A673 (cell line): ENCODE measurements at regions not wholly inside any gene's neighbourhood (a gene's known extent, or its start where the extent isn't known, plus 50 kb on each side); places are given as distances from the start of the nearest gene placed in this dataset.

Experiments used
- BruUV-seq: library from RNA; stranded (reverse); fragments of 400-500 nt; replicated peaks from 2 replicates; lab custom pipeline; 2021; lab: Mats Ljungman, UMichigan
- CTCF ChIA-PET: fragments of 300-600 bp; sonication (Branson Sonifier 250); formaldehyde crosslinking; loops from one replicate; lab custom pipeline; 2022; ENCODE audit warnings: antibody characterized with exemption; lab: Charles Lee
- POLR2A ChIA-PET: fragments of 300-600 bp; sonication (Branson Sonifier 250); formaldehyde crosslinking; loops from one replicate; lab custom pipeline; 2022; ENCODE audit warnings: antibody characterized with exemption; ENCODE audit not compliant: low non-redundant PET; lab: Charles Lee
- DNase-seq: peaks from one replicate; pipeline ENCODE4 v3.0.0-alpha.2; 2015; ENCODE audit warnings: low spot score
- H3K27ac ChIP-seq: fragments of 200-600 bp; sonication (generic); 2 replicates; pipeline ENCODE4 v1.5.1; 2016; ENCODE audit warnings: mixed run types, low read depth, mild to moderate bottlenecking, mixed read lengths, antibody characterized with exemption, low read length; ENCODE audit not compliant: poor library complexity, severe bottlenecking
- H3K27me3 ChIP-seq: fragments of 200-600 bp; sonication (generic); replicated peaks from 2 replicates; pipeline ENCODE4 v1.6.1; 2017; ENCODE audit warnings: mixed run types, low read depth, mild to moderate bottlenecking, mixed read lengths, antibody characterized with exemption, low read length; ENCODE audit not compliant: insufficient read depth, poor library complexity
- H3K36me3 ChIP-seq: fragments of 200-600 bp; sonication (generic); 2 replicates; pipeline ENCODE4 v1.6.1; 2016; ENCODE audit warnings: mixed run types, mild to moderate bottlenecking, mixed read lengths, antibody characterized with exemption, low read length; ENCODE audit not compliant: insufficient read depth, poor library complexity, severe bottlenecking
- H3K4me1 ChIP-seq: fragments of 200-600 bp; sonication (generic); 2 replicates; pipeline ENCODE4 v1.6.1; 2017; ENCODE audit warnings: mixed run types, mild to moderate bottlenecking, mixed read lengths, antibody characterized with exemption, low read length; ENCODE audit not compliant: insufficient read depth, poor library complexity, severe bottlenecking
- H3K4me3 ChIP-seq: fragments of 200-600 bp; sonication (generic); 2 replicates; pipeline ENCODE4 v1.5.1; 2016; ENCODE audit warnings: low read depth, mixed run types, mild to moderate bottlenecking, mixed read lengths, low read length; ENCODE audit not compliant: poor library complexity, severe bottlenecking
- H3K9me3 ChIP-seq: fragments of 200-600 bp; sonication (generic); 2 replicates; pipeline ENCODE4 v1.6.1; 2016; ENCODE audit warnings: mixed run types, low read depth, mild to moderate bottlenecking, mixed read lengths, antibody characterized with exemption, low read length; ENCODE audit not compliant: poor library complexity, severe bottlenecking
- EZH2 ChIP-seq: fragments of 200-600 bp; sonication (generic); IDR thresholded peaks from 2 replicates; pipeline ENCODE4 v1.6.1; 2017; ENCODE audit warnings: borderline replicate concordance, low read depth, mild to moderate bottlenecking, mixed read lengths, antibody characterized with exemption, low read length; ENCODE audit not compliant: poor library complexity, severe bottlenecking
- intact Hi-C: fragments of 100-400 bp; cut with micrococcal nuclease; formaldehyde crosslinking; loops from one replicate; pipeline ENCODE4 v1.10.0; 2022; ENCODE audit not compliant: unreplicated experiment
- TF ChIP-seq, protein P1 (sequence below): fragments of 300-800, 200-600 bp; sonication (generic); conservative IDR thresholded peaks from 2 replicates; pipeline ENCODE4 v1.5.1; 2017; ENCODE audit warnings: low read depth, mild to moderate bottlenecking, antibody characterized with exemption, low read length, moderate library complexity, mixed read lengths

DNA sequence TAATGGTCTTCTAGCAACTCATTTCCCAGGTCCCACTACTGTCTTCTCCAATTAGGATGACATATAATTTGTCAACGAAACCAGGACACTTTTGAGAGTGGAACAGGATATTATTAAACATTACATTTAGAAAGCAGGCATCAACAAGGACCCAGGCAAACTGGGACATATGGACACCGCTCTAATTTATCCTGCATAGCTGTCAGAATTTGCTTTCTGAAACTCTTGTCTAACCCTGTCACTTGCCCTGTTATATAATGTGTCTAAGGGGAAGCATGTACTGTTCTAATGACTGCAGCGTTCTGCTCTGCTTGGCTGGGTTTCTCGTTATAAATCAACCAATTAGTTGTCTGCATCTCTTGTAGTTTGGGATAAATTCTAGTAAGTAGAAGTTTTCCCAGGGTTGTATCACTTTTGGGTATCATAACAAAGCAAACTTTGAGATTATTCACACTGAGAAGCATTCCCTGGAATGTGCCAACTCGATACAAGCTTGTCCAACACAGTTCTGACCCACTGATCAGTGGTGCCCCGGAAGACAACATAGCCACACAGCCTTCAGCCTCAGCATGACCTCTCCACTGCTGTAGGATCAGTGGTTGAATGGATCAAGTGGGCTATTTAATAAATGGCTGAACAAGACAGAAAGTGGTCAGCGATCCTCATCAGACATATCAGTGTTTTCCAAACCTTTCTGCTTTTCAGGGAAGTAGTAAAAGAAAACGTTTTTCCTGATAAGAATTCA lies 228.1 kb downstream of the KIF20B start:
- TF ChIP-seq, protein P1, sequence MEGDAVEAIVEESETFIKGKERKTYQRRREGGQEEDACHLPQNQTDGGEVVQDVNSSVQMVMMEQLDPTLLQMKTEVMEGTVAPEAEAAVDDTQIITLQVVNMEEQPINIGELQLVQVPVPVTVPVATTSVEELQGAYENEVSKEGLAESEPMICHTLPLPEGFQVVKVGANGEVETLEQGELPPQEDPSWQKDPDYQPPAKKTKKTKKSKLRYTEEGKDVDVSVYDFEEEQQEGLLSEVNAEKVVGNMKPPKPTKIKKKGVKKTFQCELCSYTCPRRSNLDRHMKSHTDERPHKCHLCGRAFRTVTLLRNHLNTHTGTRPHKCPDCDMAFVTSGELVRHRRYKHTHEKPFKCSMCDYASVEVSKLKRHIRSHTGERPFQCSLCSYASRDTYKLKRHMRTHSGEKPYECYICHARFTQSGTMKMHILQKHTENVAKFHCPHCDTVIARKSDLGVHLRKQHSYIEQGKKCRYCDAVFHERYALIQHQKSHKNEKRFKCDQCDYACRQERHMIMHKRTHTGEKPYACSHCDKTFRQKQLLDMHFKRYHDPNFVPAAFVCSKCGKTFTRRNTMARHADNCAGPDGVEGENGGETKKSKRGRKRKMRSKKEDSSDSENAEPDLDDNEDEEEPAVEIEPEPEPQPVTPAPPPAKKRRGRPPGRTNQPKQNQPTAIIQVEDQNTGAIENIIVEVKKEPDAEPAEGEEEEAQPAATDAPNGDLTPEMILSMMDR: no peak
- no peak for TF ChIP-seq EZH2
- intact Hi-C loops: no loop called here

DNA sequence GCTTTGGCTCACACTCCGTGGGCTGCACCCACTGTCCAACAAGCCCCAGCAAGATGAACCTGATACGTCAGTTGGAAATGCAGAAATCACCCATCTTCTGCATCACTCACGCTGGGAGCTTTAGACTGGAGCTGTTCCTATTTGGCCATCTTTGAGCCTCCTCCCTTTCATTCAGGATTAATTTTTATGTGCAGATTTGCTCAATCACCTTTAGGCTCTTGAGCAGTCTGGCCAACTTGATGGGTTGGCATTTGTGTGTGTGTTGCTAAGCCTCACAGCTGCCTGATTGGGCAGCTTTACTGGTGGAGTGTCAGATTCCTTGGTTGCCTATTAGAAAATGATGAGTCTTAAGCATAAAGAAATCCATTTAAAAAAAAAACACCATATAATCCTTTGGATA lies 236.1 kb downstream of the KIF20B start:
- Histone ChIP-seq H3K4me3 (no peak overlapping the region), H3K27ac (no peak overlapping the region), H3K4me1 (no peaks in the 10 kb centered on the region), H3K27me3 (peaks cover 14% of the 10 kb centered on the region), H3K36me3 (no peaks in the 10 kb centered on the region), H3K9me3 (no peaks in the 10 kb centered on the region)
- intact Hi-C loops: no loop called here
- no peak for TF ChIP-seq EZH2
- BruUV-seq: no TSS peak
- no peak for DNase-seq
- POLR2A ChIA-PET: no interaction called here
- CTCF ChIA-PET: no interaction called here

More for the DNA sequence above, 228.1 kb downstream of the KIF20B start:
- ChIA-PET POLR2A (no interaction called here), CTCF (no interaction called here)
- Histone ChIP-seq H3K4me3 (no peak overlapping the region), H3K27me3 (peaks cover 25% of the 10 kb centered on the region), H3K4me1 (no peaks in the 10 kb centered on the region), H3K9me3 (no peaks in the 10 kb centered on the region), H3K27ac (no peak overlapping the region), H3K36me3 (no peaks in the 10 kb centered on the region)
- BruUV-seq: no TSS peak
- DNase-seq: no peak

DNA sequence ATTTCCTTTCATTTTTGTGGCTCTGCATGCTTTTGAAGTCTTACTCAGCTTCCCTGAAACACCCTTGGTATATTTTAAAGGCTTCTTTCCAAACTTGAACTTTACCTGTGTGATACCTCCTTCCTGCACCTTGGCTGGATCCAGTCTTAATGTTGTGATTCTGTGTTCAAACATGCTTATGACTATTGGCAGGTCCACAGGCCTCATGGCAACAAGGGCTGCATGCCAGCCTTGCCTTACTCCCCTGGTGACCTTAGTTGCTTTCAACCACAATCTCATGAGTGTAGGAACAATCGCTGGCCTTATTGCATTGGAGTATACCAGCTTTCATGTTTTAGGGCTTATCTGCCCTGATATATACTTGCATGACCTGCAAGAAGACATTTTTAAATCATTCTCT lies 238.7 kb downstream of the KIF20B start:
- no peak for DNase-seq
- Histone ChIP-seq H3K4me1 (no peaks in the 10 kb centered on the region), H3K4me3 (no peak overlapping the region), H3K36me3 (no peaks in the 10 kb centered on the region), H3K9me3 (no peaks in the 10 kb centered on the region), H3K27me3 (peaks cover 29% of the 10 kb centered on the region), H3K27ac (no peak overlapping the region)
- BruUV-seq: no TSS peak
- intact Hi-C loops: no loop called here
- ChIA-PET POLR2A (no interaction called here), CTCF (no interaction called here)
- TF ChIP-seq EZH2: no peak
- TF ChIP-seq, protein P1: no peak

DNA sequence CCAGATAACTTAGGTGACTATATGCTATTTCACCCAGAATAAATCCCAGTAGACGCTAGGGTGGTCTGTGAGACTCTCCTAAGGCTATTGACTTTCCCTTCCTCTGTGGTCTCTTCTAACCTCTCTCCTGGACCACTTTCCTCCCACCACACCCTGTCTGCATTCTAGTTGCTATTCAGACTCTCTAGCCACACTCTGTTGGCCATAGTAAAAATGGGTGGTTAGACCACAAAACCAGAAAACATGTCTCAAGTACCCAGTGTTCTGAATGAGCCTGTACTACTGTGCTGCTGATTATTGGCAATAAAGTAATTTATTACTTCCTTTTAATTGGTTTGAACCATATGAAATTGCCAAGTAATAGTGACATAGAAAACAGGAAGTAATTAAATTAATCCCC lies 240.8 kb downstream of the KIF20B start:
- Histone ChIP-seq H3K36me3 (no peaks in the 10 kb centered on the region), H3K27me3 (peaks cover 29% of the 10 kb centered on the region), H3K27ac (no peak overlapping the region), H3K4me1 (no peaks in the 10 kb centered on the region), H3K9me3 (no peaks in the 10 kb centered on the region), H3K4me3 (no peak overlapping the region)
- POLR2A ChIA-PET: no interaction called here
- no TSS peak for BruUV-seq
- intact Hi-C loops: no loop called here
- TF ChIP-seq EZH2: no peak
- TF ChIP-seq, protein P1: no peak
- CTCF ChIA-PET: no interaction called here
- no peak for DNase-seq
